Sigmoid colon (tissue), 4 donors: ENCODE measurements at regions not wholly inside any gene's neighbourhood (a gene's known extent, or its start where the extent isn't known, plus 50 kb on each side); places are given as distances from the start of the nearest gene placed in this dataset.

ENCODE experiments used
- CTCF ChIP-seq, 4 experiments: fragments of 450-650 bp in 3 of 4; fragments of 200-600 bp in 1 of 4; IDR thresholded peaks; one replicate each; pipeline ENCODE4 v1.5.1; 2016 to 2019; ENCODE audit warnings: antibody characterized with exemption in 4 of 4, mild to moderate bottlenecking in 3 of 4, moderate library complexity in 2 of 4
- EP300 ChIP-seq, 4 donors: sonication (generic); formaldehyde crosslinking; IDR thresholded peaks; one replicate each; pipeline ENCODE4 v1.6.1; 2017; ENCODE audit warnings: antibody characterized with exemption in 4 of 4
- POLR2A ChIP-seq, 2 donors: fragments of 450-650 bp; IDR thresholded peaks; one replicate each; pipeline ENCODE4 v1.6.1; 2016; ENCODE audit warnings: antibody characterized with exemption in 2 of 2, mild to moderate bottlenecking in 2 of 2, moderate library complexity in 2 of 2
- POLR2AphosphoS5 ChIP-seq, 4 donors: sonication (generic); formaldehyde crosslinking; IDR thresholded peaks; one replicate each; pipeline ENCODE4 v1.6.1; 2017; ENCODE audit warnings: antibody characterized with exemption in 4 of 4

- TF ChIP-seq CTCF (IDR thresholded peaks at IDR 0.05) (no peak), POLR2AphosphoS5 (IDR thresholded peaks at IDR 0.05) (no peak), POLR2A (IDR thresholded peaks at IDR 0.05) (no peak), EP300 (IDR thresholded peaks at IDR 0.05) (no peak)
Measured at GRCh38 chr3:176919836-176920765, 277.2 kb downstream of the TBL1XR1 start.
